ENCODE measurements at regions not wholly inside any gene's neighbourhood (a gene's known extent, or its start where the extent isn't known, plus 50 kb on each side); places are given as distances from the start of the nearest gene placed in this dataset.

DNA sequence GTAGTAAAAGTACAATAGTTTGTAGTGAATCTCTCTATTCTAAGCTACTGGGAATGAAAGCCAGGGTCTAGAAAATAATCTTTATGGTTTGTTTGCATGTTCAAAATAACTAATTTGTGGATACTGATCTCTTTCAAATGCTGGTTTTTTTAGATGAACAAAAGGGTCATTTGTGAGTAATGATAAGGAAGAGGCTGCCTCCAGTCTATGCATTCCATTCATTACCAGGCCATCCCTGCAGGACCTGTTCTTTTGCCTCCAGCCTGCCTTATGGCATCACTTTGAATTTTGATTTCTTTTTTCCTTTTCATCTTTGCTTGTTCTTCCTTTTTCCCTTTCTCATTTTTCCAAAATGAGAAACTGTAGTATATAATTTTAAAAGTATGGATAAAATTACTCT, 312.3 kb downstream of the CWC27 start:
- H3K9me3 ChIP-seq (ENCODE audit: low read depth, low read length) = no peaks in the 10 kb centered on the region
- no peak overlapping the region for H3K27ac ChIP-seq (ENCODE audit: low read depth, low read length)
- H3K4me2 ChIP-seq (ENCODE audit: insufficient read depth, low read length) = no peak overlapping the region
- no peaks in the 10 kb centered on the region for H4K20me1 ChIP-seq (ENCODE audit: insufficient read depth, low read length)
- H3K79me2 ChIP-seq (ENCODE audit: insufficient read depth, low read length) = no peaks in the 10 kb centered on the region
- no peak for DNase-seq (ENCODE audit: insufficient read length, low spot score, missing footprints)
- no peak overlapping the region for H3K4me3 ChIP-seq (ENCODE audit: insufficient read depth, low read length)
- TF ChIP-seq, protein P1, sequence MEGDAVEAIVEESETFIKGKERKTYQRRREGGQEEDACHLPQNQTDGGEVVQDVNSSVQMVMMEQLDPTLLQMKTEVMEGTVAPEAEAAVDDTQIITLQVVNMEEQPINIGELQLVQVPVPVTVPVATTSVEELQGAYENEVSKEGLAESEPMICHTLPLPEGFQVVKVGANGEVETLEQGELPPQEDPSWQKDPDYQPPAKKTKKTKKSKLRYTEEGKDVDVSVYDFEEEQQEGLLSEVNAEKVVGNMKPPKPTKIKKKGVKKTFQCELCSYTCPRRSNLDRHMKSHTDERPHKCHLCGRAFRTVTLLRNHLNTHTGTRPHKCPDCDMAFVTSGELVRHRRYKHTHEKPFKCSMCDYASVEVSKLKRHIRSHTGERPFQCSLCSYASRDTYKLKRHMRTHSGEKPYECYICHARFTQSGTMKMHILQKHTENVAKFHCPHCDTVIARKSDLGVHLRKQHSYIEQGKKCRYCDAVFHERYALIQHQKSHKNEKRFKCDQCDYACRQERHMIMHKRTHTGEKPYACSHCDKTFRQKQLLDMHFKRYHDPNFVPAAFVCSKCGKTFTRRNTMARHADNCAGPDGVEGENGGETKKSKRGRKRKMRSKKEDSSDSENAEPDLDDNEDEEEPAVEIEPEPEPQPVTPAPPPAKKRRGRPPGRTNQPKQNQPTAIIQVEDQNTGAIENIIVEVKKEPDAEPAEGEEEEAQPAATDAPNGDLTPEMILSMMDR (IDR thresholded peaks at IDR 0.05; ENCODE audit: extremely low read depth, low read depth, low read length) = no peak
- H3K36me3 ChIP-seq (ENCODE audit: insufficient read depth, low read length) = no peaks in the 10 kb centered on the region
- no peaks in the 10 kb centered on the region for H3K27me3 ChIP-seq (ENCODE audit: insufficient read depth, low read length)
- H2AFZ ChIP-seq (ENCODE audit: low read length) = no peak overlapping the region
- peaks cover 8% of the 10 kb centered on the region for H3K4me1 ChIP-seq (ENCODE audit: insufficient read depth, low read length)

DNA sequence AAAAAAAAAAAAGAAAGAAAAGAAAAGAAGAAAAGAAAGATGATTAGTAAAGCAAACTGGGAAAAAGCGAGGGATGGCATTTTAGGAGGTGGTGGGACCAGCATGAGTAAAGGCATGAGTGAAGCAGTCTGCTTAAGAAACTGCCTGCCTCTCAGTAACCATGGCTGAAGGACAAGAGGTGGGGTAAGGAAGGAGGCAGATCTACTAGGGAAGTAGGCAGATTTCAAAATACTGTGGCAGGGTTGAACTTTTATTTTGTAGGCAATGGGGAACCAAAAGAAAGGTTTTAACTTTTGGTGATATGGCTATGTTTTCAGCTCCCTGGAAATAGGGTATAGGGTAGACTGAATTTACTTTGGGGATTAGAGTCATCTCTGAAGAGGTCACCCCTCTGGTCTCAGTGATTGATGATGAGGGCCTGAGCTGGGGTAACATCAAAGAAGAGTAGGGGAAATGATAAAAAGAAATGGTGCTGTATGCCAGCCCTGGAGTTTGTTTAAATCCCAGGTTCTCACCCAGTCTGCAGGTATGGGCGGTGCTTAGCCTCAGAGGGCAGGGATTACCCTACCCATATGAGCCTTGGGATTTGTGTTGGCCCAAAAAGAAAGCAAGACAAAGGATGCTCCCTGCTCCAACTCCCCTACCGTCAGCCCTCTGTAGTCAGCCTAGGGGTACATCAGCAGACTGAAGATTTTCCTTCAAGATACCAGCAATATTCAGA, 316.2 kb downstream of the CWC27 start:
- no peak for DNase-seq (ENCODE audit: insufficient read length, low spot score, missing footprints)
- no peak overlapping the region for H3K27ac ChIP-seq (ENCODE audit: low read depth, low read length)
- H3K4me2 ChIP-seq (ENCODE audit: insufficient read depth, low read length) = no peak overlapping the region
- TF ChIP-seq, protein P1 (IDR thresholded peaks at IDR 0.05; ENCODE audit: extremely low read depth, low read depth, low read length) = no peak
- no peaks in the 10 kb centered on the region for H3K79me2 ChIP-seq (ENCODE audit: insufficient read depth, low read length)
- H4K20me1 ChIP-seq (ENCODE audit: insufficient read depth, low read length) = no peaks in the 10 kb centered on the region
- no peaks in the 10 kb centered on the region for H3K36me3 ChIP-seq (ENCODE audit: insufficient read depth, low read length)
- no peak overlapping the region for H3K4me3 ChIP-seq (ENCODE audit: insufficient read depth, low read length)
- no peaks in the 10 kb centered on the region for H3K9me3 ChIP-seq (ENCODE audit: low read depth, low read length)
- H3K4me1 ChIP-seq (ENCODE audit: insufficient read depth, low read length) = peaks cover 4% of the 10 kb centered on the region
- H2AFZ ChIP-seq (ENCODE audit: low read length) = no peak overlapping the region
- no peaks in the 10 kb centered on the region for H3K27me3 ChIP-seq (ENCODE audit: insufficient read depth, low read length)

DNA sequence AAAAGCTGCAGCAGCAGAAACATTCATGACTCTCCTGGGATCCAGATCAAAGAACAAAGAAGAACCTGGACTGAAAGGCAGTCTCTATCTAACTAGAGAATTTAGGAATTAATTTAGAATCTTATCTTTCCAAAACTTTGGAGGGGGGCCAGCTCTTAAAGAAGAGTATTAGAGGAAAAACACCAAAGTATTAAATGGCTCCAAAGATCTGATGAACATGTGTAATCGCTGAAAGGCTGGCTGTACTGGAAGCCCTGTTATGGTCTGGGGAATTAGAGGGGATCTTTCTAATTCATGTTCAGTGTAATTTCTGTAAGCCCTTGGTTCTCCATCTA, 316.8 kb downstream of the CWC27 start:
- TF ChIP-seq, protein P1 (IDR thresholded peaks at IDR 0.05; ENCODE audit: extremely low read depth, low read depth, low read length) = no peak
- Histone ChIP-seq H3K4me3 (ENCODE audit: insufficient read depth, low read length) (no peak overlapping the region), H2AFZ (ENCODE audit: low read length) (no peak overlapping the region), H3K9me3 (ENCODE audit: low read depth, low read length) (no peaks in the 10 kb centered on the region), H3K27ac (ENCODE audit: low read depth, low read length) (no peak overlapping the region), H3K79me2 (ENCODE audit: insufficient read depth, low read length) (no peaks in the 10 kb centered on the region), H3K36me3 (ENCODE audit: insufficient read depth, low read length) (no peaks in the 10 kb centered on the region), H4K20me1 (ENCODE audit: insufficient read depth, low read length) (no peaks in the 10 kb centered on the region), H3K4me2 (ENCODE audit: insufficient read depth, low read length) (no peak overlapping the region), H3K27me3 (ENCODE audit: insufficient read depth, low read length) (no peaks in the 10 kb centered on the region), H3K4me1 (ENCODE audit: insufficient read depth, low read length) (peaks cover 4% of the 10 kb centered on the region)
- DNase-seq (ENCODE audit: insufficient read length, low spot score, missing footprints) = no peak

DNA sequence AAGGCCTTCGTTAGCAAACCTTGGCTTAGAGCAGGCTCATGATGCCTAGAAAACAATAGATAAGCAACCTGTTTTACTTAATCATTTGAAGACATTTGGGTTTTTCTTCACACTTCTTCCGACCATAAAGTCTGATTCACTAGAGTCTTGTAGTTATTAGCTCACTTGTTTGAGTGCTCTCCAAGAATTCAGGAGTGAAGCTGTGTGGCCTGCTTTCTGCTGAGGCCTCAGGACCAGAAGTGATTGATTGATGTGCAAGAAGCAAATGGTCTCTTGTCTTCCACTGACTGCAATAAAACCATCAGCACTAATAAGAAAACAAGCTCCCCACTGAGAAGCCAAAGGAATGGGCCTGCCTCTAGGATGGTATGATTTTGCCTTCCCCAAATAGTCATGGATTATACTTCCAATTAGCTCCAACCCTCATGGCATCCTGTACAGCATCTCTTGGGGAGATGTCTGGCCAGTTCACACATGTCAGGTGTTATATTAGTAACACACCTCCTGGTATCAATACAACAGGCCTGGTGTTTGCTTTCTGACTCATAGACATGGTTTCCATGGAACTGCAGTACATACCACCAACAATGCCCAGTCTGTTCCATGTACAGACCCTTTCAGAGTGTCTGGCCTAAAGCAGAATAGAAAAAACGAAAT, 317.6 kb downstream of the CWC27 start:
- Histone ChIP-seq H3K4me3 (ENCODE audit: insufficient read depth, low read length) (no peak overlapping the region), H2AFZ (ENCODE audit: low read length) (no peak overlapping the region), H3K79me2 (ENCODE audit: insufficient read depth, low read length) (no peaks in the 10 kb centered on the region), H3K4me1 (ENCODE audit: insufficient read depth, low read length) (peaks cover 4% of the 10 kb centered on the region), H3K27ac (ENCODE audit: low read depth, low read length) (no peak overlapping the region), H3K27me3 (ENCODE audit: insufficient read depth, low read length) (no peaks in the 10 kb centered on the region), H3K4me2 (ENCODE audit: insufficient read depth, low read length) (no peak overlapping the region), H3K9me3 (ENCODE audit: low read depth, low read length) (no peaks in the 10 kb centered on the region), H3K36me3 (ENCODE audit: insufficient read depth, low read length) (no peaks in the 10 kb centered on the region), H4K20me1 (ENCODE audit: insufficient read depth, low read length) (no peaks in the 10 kb centered on the region)
- TF ChIP-seq, protein P1 (IDR thresholded peaks at IDR 0.05; ENCODE audit: extremely low read depth, low read depth, low read length) = no peak
- DNase-seq (ENCODE audit: insufficient read length, low spot score, missing footprints) = no peak

Data from osteoblast (primary cell).